Activated CD8-positive, alpha-beta T cell treated with anti-CD3 and anti-CD28 coated beads, Interleukin-2, amount 10 ng/mL, durations not matched to agents 7 days and 5 days (primary cell): ENCODE measurements at regions not wholly inside any gene's neighbourhood (a gene's known extent, or its start where the extent isn't known, plus 50 kb on each side); places are given as distances from the start of the nearest gene placed in this dataset.
A peak's percentile ranks its signal among the peaks of the same experiment; 100 is the strongest.

Experiments
- ATAC-seq: fragments of 150-1000 bp; cut with Tn5 transposase; one replicate; pipeline ENCODE4 v1.10.0; 2021; ENCODE audit warnings: moderate library complexity
- CTCF ChIA-PET: fragments of 350-600 bp; sonication (Branson Sonifier 250); formaldehyde crosslinking; loops from one replicate; lab custom pipeline; 2021; ENCODE audit warnings: antibody characterized with exemption; lab: Charles Lee
- POLR2A ChIA-PET: fragments of 350-600 bp; sonication (Branson Sonifier 250); formaldehyde crosslinking; loops from one replicate; lab custom pipeline; 2021; ENCODE audit warnings: antibody characterized with exemption; lab: Charles Lee
- DNase-seq: peaks from one replicate; pipeline ENCODE4 v3.0.0-alpha.2; 2020
- H3K27ac Mint-ChIP-seq: one replicate; pipeline ENCODE4 v1.8.0; 2021; ENCODE audit warnings: mild to moderate bottlenecking, mixed read lengths
- H3K27me3 Mint-ChIP-seq: one replicate; pipeline ENCODE4 v1.8.0; 2021; ENCODE audit warnings: low read depth, mixed read lengths
- H3K36me3 Mint-ChIP-seq: one replicate; pipeline ENCODE4 v1.8.0; 2021; ENCODE audit warnings: low read depth, mixed read lengths
- H3K4me1 Mint-ChIP-seq: one replicate; pipeline ENCODE4 v1.8.0; 2021; ENCODE audit warnings: low read depth, mixed read lengths
- H3K4me3 Mint-ChIP-seq: one replicate; pipeline ENCODE4 v1.8.0; 2021; ENCODE audit warnings: mild to moderate bottlenecking, mixed read lengths
- H3K9me3 Mint-ChIP-seq: one replicate; pipeline ENCODE4 v1.8.0; 2022; ENCODE audit warnings: mixed read lengths; ENCODE audit not compliant: insufficient read depth

DNA sequence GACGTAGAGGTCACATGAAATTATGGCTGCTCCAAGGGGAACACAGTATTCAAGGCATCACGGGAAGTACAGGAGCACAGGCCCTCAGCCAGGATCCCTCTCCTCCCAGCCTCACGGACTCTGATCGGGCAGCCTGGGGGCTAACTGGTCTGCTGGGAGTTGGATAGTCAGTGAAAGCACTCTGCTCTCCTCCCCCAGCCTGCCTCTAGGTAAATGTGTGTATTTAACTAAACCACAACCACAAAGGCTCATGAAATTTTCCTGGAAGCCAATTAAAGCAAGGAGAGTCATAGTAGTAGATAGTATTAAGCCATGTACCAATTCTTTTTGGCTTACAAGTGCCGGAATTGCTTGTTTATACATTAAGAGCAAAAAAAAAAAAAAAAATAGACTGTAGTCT, 254.3 kb downstream of the MSRB3 start:
- Mint-ChIP-seq H3K36me3 (no peaks in the 10 kb centered on the region), H3K9me3 (no peaks in the 10 kb centered on the region), H3K4me3 (no peak overlapping the region), H3K4me1 (peaks cover 7% of the 10 kb centered on the region), H3K27ac (no peak overlapping the region), H3K27me3 (no peaks in the 10 kb centered on the region)
- ATAC-seq, result no peak
- no peak for DNase-seq
- CTCF ChIA-PET, result no interaction called here
- POLR2A ChIA-PET, result no interaction called here

DNA sequence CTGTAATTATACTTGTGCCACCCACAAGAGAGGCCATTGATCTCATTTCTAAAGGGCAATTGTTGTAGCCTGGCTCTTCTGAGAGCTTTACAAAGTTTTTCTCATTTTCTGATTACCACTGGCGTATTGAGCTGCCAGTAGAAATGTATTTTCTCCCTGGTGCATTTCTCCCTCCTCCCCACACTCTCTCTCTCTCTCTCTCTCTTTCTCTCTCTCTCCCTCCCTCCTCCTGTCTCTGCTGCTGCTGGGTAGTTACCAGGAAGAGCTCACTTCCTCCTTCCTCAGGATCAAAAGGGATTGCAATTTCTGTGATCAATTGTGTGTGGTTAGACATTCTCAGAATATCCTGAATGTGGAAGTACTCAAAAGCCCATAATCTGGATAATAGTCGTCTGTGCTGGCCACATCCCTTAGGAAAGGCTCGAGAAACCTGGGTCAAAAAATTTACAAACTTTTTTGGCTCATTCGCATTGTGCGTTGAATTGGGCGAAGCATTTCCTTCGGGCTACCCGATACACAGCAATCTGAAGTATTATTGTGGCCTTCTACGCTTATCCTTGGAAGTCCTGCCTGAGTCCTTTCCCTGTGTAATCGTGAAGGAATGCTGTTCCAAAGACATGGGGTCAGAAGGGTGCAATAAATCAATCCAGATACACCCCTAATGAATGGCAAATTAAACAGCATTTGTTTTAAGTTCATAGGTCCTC, 254.8 kb downstream of the MSRB3 start:
- no peak overlapping the region for H3K4me3 Mint-ChIP-seq
- H3K36me3 Mint-ChIP-seq, result no peaks in the 10 kb centered on the region
- POLR2A ChIA-PET, result interaction anchor here (0.6 kb wide), 1 partner anchor 842 kb away, joined by 3 read pairs; no protein-coding TSS in a partner anchor
- H3K27me3 Mint-ChIP-seq, result no peaks in the 10 kb centered on the region
- peaks cover 7% of the 10 kb centered on the region for H3K4me1 Mint-ChIP-seq
- DNase-seq (no peak), ATAC-seq (no peak)
- no peaks in the 10 kb centered on the region for H3K9me3 Mint-ChIP-seq
- CTCF ChIA-PET, result no interaction called here
- H3K27ac Mint-ChIP-seq, result no peak overlapping the region

DNA sequence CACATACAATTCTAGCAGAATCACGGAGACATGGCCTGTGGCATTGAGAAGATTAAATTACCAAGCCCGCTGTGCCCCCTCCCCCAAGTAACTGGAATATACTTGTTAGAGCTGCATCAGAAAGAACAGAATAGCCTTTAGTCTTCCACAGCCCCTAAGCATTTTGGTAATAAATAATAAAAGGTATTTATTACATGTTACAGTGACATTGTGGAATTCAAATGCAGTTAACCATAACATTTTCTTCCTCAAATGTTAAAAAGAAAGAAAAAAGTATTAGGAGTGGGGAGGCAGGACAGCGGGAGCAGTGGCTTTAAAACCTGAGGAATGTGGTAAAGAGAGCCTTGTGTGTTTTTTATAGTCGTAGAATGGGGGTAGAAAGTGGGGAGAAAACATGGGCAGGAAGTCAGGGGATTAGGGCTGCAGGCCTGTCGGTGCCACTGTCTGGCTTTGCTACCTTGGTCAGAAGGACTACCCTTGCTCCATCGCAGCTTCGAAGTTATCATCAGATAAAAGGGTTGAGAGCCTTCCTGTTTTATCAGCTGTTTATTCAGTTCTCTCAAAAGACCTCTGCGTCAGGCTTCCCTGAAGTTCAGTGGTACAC, 255.9 kb downstream of the MSRB3 start:
- H3K9me3 Mint-ChIP-seq, result peaks cover 2% of the 10 kb centered on the region
- H3K27me3 Mint-ChIP-seq, result no peaks in the 10 kb centered on the region
- DNase-seq, result no peak
- CTCF ChIA-PET, result interaction anchor here (1.1 kb wide), 1 partner anchor 23 kb away, joined by 3 read pairs; no protein-coding TSS in a partner anchor
- POLR2A ChIA-PET, result no interaction called here
- no peaks in the 10 kb centered on the region for H3K36me3 Mint-ChIP-seq
- peaks cover 7% of the 10 kb centered on the region for H3K4me1 Mint-ChIP-seq
- H3K4me3 Mint-ChIP-seq, result no peak overlapping the region
- H3K27ac Mint-ChIP-seq, result no peak overlapping the region
- ATAC-seq, result no peak

DNA sequence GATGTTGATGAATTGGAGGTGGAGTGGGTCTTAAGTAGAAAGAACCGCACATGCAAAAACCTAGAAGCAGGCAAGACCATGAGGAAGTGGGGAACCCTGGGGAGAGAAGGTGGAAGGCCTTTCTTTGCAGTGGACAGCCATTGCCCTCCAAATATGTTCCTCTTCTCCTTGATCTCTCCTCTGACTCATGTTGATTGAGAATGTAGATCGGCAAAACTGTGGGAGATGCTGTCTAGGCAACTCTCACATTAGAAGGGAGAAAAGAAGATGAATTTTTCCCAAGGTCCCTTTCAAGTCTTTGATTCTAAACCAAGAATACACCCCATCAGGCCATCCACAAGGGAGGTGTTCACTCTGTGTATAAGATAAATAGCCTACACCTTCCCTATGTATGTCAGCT, 257.5 kb downstream of the MSRB3 start:
- POLR2A ChIA-PET, result no interaction called here
- Mint-ChIP-seq H3K36me3 (no peaks in the 10 kb centered on the region), H3K9me3 (peaks cover 14% of the 10 kb centered on the region), H3K27ac (no peak overlapping the region), H3K4me1 (peaks cover 7% of the 10 kb centered on the region), H3K27me3 (no peaks in the 10 kb centered on the region), H3K4me3 (no peak overlapping the region)
- DNase-seq (no peak), ATAC-seq (no peak)
- CTCF ChIA-PET, result no interaction called here

DNA sequence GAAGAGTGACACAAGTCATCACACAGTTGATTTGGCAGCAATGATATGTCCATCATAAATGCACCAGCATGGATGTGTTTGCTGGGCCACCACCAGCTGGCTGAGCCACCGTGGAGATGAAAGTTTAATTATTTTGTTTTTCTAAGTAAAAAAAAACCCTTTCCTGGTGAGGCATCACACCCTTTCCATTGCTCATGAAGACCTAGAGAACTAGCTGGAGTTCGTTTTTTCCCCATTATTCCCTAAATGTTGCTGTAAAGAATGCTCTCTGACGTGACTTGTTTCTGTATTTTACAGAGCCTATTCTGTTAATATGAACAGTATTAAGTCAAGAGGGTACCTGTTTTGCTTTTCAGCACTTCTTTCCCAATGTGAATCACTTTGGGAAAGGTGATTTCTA, 257.9 kb downstream of the MSRB3 start:
- CTCF ChIA-PET, result no interaction called here
- POLR2A ChIA-PET, result no interaction called here
- Mint-ChIP-seq H3K4me3 (no peak overlapping the region), H3K27me3 (no peaks in the 10 kb centered on the region), H3K36me3 (no peaks in the 10 kb centered on the region), H3K9me3 (peaks cover 14% of the 10 kb centered on the region), H3K27ac (no peak overlapping the region), H3K4me1 (peaks cover 7% of the 10 kb centered on the region)
- ATAC-seq (no peak), DNase-seq (no peak)

DNA sequence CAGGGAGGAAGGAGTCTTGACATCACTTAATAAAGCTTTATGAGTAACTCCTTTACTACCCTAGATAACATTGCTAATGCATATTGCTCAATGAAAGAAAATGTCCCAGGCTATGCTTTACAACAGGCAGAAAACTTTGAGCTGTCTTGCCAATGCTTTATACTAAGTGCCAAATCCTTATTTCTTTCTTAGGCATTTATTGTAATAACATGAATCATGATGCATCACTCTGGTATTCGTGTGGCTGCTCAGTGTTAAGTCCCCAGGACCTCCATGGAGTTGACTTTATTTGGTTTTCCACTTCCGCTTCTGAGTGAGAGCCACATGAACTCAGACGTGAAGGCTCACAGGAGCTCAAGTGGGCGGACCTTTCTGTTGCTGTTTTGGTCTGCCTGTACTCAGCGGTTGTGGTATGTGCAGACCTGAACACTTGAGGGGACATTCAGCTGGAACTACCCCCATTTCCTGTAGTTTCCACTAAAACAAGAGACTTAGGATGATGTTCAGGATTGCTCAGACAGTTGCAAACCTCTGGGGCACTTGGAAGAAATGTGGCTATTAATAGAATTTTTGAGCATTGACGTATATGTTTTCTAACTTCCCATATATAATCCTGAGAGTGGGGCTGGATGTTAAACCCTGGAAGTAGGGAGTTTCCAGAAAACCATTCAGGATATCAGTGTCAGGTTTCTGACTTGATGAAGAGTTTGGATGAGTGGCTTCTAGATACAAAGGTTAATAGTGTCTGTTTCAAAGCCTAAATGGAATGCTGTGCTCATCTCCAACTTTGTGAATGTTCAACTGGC, 258.6 kb downstream of the MSRB3 start:
- ATAC-seq, result no peak
- H3K4me3 Mint-ChIP-seq, result no peak overlapping the region

DNA sequence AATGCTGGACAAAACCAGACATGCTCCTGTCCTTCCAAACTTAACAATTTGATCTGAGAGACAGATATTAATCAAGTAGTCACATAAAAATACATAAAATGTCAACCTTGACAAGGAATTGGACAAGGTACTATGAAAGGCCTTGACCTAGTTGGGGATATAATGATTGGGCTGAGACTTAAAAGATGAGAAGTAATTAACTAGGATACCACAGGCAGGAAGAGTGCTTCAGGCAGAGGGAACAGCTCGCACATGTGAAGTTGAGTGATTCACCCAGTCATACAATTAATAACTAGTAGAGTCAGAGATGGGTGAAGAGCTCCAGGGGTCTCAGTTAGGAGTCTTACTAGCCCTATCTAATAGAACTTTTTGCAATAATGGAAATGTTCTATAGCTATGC, 259.5 kb downstream of the MSRB3 start:
- no peak for ATAC-seq
- no peak overlapping the region for H3K27ac Mint-ChIP-seq
- H3K4me1 Mint-ChIP-seq, result peaks cover 3% of the 10 kb centered on the region
- ChIA-PET CTCF (no interaction called here), POLR2A (no interaction called here)
- H3K27me3 Mint-ChIP-seq, result no peaks in the 10 kb centered on the region
- peaks cover 14% of the 10 kb centered on the region for H3K9me3 Mint-ChIP-seq
- no peaks in the 10 kb centered on the region for H3K36me3 Mint-ChIP-seq
- DNase-seq, result no peak
- no peak overlapping the region for H3K4me3 Mint-ChIP-seq

More for the DNA sequence above, 258.6 kb downstream of the MSRB3 start:
- Mint-ChIP-seq H3K27me3 (no peaks in the 10 kb centered on the region), H3K9me3 (peaks cover 14% of the 10 kb centered on the region), H3K27ac (no peak overlapping the region), H3K4me1 (peaks cover 7% of the 10 kb centered on the region), H3K36me3 (no peaks in the 10 kb centered on the region)
- POLR2A ChIA-PET, result no interaction called here
- no peak for DNase-seq
- CTCF ChIA-PET, result no interaction called here

DNA sequence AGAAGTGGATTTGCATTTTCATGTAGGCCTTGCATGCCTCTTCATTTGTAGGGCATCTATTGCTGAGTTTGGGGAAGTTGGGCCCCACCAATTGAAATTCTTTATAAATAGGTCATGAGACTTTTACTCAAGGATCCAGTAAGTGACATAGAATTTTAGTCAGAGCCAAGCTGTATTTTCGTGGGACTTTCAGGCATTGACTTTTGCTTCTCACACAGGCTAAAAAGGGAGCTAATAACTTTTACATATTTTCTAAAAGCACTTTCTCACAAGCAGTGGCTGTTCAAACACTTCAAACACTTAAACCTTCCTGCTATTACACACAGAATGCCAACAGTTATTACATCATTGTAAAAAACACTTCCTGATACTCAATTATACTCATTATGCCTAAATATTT, 260.5 kb downstream of the MSRB3 start:
- ChIA-PET CTCF (no interaction called here), POLR2A (no interaction called here)
- H3K27me3 Mint-ChIP-seq, result no peaks in the 10 kb centered on the region
- no peak overlapping the region for H3K27ac Mint-ChIP-seq
- DNase-seq (no peak), ATAC-seq (no peak)
- peaks cover 14% of the 10 kb centered on the region for H3K9me3 Mint-ChIP-seq
- no peaks in the 10 kb centered on the region for H3K4me1 Mint-ChIP-seq
- no peak overlapping the region for H3K4me3 Mint-ChIP-seq
- H3K36me3 Mint-ChIP-seq, result no peaks in the 10 kb centered on the region

DNA sequence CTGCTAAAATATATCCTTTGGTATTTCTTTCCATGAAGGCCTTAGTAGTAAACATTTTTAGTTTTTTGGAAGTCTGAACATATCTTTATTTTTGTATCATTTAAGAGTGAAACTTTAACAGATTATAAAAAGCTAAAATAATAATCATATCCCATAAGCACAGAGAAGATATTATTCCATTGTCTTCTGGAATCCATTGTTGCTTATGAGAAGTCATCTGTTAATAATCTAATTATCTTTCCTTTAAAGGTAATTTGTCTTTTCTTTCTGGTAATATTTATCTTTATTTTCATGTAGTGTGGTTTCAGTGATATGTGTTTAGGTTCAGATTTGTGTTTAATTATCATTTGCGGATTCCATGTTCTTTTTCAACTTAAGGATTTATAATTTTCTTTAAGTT, 261.7 kb downstream of the MSRB3 start:
- no peaks in the 10 kb centered on the region for H3K27me3 Mint-ChIP-seq
- CTCF ChIA-PET, result no interaction called here
- H3K4me1 Mint-ChIP-seq, result no peaks in the 10 kb centered on the region
- no peak overlapping the region for H3K27ac Mint-ChIP-seq
- no peak overlapping the region for H3K4me3 Mint-ChIP-seq
- DNase-seq (no peak), ATAC-seq (no peak)
- H3K9me3 Mint-ChIP-seq, result peaks cover 14% of the 10 kb centered on the region
- no peaks in the 10 kb centered on the region for H3K36me3 Mint-ChIP-seq
- POLR2A ChIA-PET, result no interaction called here

DNA sequence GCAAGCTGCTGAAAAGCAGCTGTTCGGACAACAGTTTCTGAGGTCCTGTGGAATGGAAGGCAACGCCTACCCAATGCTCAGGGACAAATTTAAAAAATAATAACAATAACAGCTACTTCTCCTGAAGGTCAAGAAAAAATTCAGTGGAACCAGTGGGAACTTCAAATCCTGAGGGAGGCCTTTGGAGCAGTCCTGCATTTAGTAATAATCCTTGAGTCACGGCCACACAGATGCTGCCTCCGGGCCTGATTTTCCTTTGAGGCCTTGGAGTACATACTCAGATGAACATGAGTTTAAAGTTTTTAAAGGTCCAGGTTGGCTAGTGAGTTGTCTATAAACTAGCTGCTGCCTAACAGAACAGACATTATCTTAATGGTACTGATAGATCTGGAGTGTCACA, 268.0 kb downstream of the MSRB3 start:
- H3K9me3 Mint-ChIP-seq, result no peaks in the 10 kb centered on the region
- no peak overlapping the region for H3K27ac Mint-ChIP-seq
- DNase-seq (no peak), ATAC-seq (no peak)
- POLR2A ChIA-PET, result no interaction called here
- no peaks in the 10 kb centered on the region for H3K36me3 Mint-ChIP-seq
- no peaks in the 10 kb centered on the region for H3K4me1 Mint-ChIP-seq
- no peak overlapping the region for H3K4me3 Mint-ChIP-seq
- no peaks in the 10 kb centered on the region for H3K27me3 Mint-ChIP-seq
- CTCF ChIA-PET, result interaction anchor here (0.6 to 1.0 kb wide), 2 partner anchors 10 to 23 kb away, joined by 3 read pairs; no protein-coding TSS in a partner anchor

DNA sequence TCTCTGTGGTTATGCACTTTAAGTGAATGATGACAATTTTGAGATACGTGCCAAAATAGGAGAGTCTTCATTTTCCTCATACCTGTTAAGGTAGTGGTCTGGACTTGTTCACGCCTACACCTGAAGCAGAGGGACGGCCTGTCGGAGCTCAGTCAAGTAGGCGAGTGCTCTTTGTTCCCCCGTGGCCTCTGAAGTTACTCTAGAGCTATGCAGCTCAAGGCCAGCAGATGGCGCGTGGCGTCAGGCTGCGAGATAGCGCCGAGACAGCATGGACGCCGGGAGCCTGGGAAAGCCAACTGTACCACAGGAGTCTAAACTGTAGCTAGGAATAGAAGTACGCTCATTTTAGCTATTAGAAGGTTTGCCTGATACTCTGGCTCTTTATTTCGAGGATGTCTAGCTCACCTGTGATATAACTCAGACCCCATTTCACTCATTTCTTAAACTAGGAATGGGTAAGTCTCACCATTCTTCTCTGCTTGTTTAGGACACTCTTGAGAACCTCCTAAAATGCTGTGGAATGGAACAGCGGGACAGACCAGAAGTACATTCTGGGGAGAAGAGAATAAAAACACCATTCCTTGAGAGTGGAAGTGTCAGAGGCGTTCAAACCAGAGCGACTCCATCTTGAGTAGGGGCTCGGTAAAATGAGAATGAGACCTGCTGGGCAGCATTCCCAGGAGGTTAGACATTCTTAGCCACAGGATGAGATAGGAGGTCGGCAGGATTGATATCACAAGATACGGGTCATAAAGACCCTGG, 267.4 kb upstream of the HMGA2 start:
- Mint-ChIP-seq H3K36me3 (no peaks in the 10 kb centered on the region), H3K4me1 (peaks cover 3% of the 10 kb centered on the region), H3K27ac (no peak overlapping the region), H3K27me3 (no peaks in the 10 kb centered on the region), H3K9me3 (no peaks in the 10 kb centered on the region), H3K4me3 (no peak overlapping the region)
- CTCF ChIA-PET, result interaction anchor here (0.7 to 1.6 kb wide), 22 partner anchors 9 to 1108 kb away, joined by 3 to 7 read pairs (median 3); no protein-coding TSS in a partner anchor
- ATAC-seq (peak; percentile 92), DNase-seq (peak; percentile 70)
- POLR2A ChIA-PET, result no interaction called here
